ENCODE measurements at regions not wholly inside any gene's neighbourhood (a gene's known extent, or its start where the extent isn't known, plus 50 kb on each side); places are given as distances from the start of the nearest gene placed in this dataset.

DNA sequence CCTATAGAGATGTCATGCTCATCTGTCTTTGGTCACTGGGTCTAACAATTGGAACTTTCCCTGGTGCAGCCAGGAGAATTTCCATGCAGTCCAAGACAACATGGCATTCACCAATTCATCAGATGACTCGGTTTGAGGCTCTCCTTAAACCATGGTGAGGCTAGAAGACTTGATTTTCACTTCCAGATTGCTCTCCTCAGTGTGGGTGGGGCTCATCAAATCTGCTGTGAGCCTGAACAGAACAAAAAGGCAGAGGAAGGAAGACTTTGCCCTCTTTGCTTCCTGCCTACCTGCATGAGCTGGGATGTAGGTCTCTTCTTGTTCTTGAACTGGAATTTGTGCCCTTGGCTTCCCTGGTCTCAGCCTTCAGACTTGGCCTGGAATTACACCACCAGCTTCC is 203.4 kb upstream of the TRIB2 start:
- Histone ChIP-seq H3K27ac (no peak overlapping the region), H3K4me1 (no peaks in the 10 kb centered on the region), H3K27me3 (no peaks in the 10 kb centered on the region), H3K9me3 (no peaks in the 10 kb centered on the region), H3K4me3 (no peak overlapping the region), H3K36me3 (no peaks in the 10 kb centered on the region)
- no peak for TF ChIP-seq CTCF (IDR thresholded peaks at IDR 0.05)
- no peak for DNase-seq
- intact Hi-C loops (cut with DNase I; ENCODE audit: low total_unique reads): no loop called here

GRCh38 chr2:12514168-12514567 is 202.6 kb upstream of the TRIB2 start:
- Histone ChIP-seq H3K27me3 (no peaks in the 10 kb centered on the region), H3K9me3 (no peaks in the 10 kb centered on the region), H3K27ac (no peak overlapping the region), H3K4me1 (no peaks in the 10 kb centered on the region), H3K36me3 (no peaks in the 10 kb centered on the region), H3K4me3 (no peak overlapping the region)
- TF ChIP-seq CTCF (IDR thresholded peaks at IDR 0.05): no peak
- intact Hi-C loops (cut with DNase I; ENCODE audit: low total_unique reads): no loop called here
- DNase-seq: no peak

- no peak for TF ChIP-seq CTCF (IDR thresholded peaks at IDR 0.05)
- Histone ChIP-seq H3K36me3 (no peaks in the 10 kb centered on the region), H3K27ac (no peak overlapping the region), H3K4me3 (no peak overlapping the region), H3K27me3 (no peaks in the 10 kb centered on the region), H3K4me1 (no peaks in the 10 kb centered on the region), H3K9me3 (no peaks in the 10 kb centered on the region)
- intact Hi-C loops (cut with DNase I; ENCODE audit: low total_unique reads): no loop called here
- DNase-seq: no peak
Observed at GRCh38 chr2:12514631-12515437, 201.9 kb upstream of the TRIB2 start.

GRCh38 chr2:12515871-12516270 is 200.9 kb upstream of the TRIB2 start:
- H3K27ac ChIP-seq: no peak overlapping the region
- H3K36me3 ChIP-seq: no peaks in the 10 kb centered on the region
- DNase-seq: no peak
- no peak overlapping the region for H3K4me3 ChIP-seq
- intact Hi-C loops (cut with DNase I; ENCODE audit: low total_unique reads): no loop called here
- H3K4me1 ChIP-seq: no peaks in the 10 kb centered on the region
- no peaks in the 10 kb centered on the region for H3K27me3 ChIP-seq
- TF ChIP-seq CTCF (IDR thresholded peaks at IDR 0.05): no peak
- H3K9me3 ChIP-seq: no peaks in the 10 kb centered on the region

GRCh38 chr2:12533337-12534005 is 183.3 kb upstream of the TRIB2 start:
- no peaks in the 10 kb centered on the region for H3K36me3 ChIP-seq
- no peak for TF ChIP-seq CTCF (IDR thresholded peaks at IDR 0.05)
- H3K27me3 ChIP-seq: no peaks in the 10 kb centered on the region
- peaks cover 0 to 44% (median 20%) of the 10 kb centered on the region in 4 donors for H3K4me1 ChIP-seq
- H3K4me3 ChIP-seq: no peak overlapping the region
- DNase-seq: no peak
- no peak overlapping the region for H3K27ac ChIP-seq
- intact Hi-C loops (cut with DNase I; ENCODE audit: low total_unique reads): no loop called here
- H3K9me3 ChIP-seq: no peaks in the 10 kb centered on the region

Measured in tibial artery (tissue), 4 donors.